Stimulated activated CD8-positive, alpha-beta memory T cell treated with anti-CD3 and anti-CD28 coated beads, Interleukin-15, amount 100 ng/mL, for 24 hours (primary cell): ENCODE measurements at regions not wholly inside any gene's neighbourhood (a gene's known extent, or its start where the extent isn't known, plus 50 kb on each side); places are given as distances from the start of the nearest gene placed in this dataset.
"Not testable (repeated sequence)": the region's sequence is repeated elsewhere in the genome, so short reads cannot be mapped to it uniquely, and the experiment has no call there.

Experiments
- DNase-seq: peaks from one replicate; pipeline ENCODE4 v3.0.0-alpha.2; 2020; ENCODE audit warnings: low read depth

GRCh38 chr16:51851111-51851510 is 695.8 kb downstream of the TOX3 start:
- DNase-seq, result no peak

- DNase-seq, result no peak
Observed at GRCh38 chr16:51849715-51850114, 697.2 kb downstream of the TOX3 start.

- DNase-seq, result no peak
Observed at GRCh38 chr16:51845586-51846305, 694.7 kb upstream of the SALL1 start.

GRCh38 chr16:51839727-51840462 is 688.8 kb upstream of the SALL1 start:
- DNase-seq, result no peak

- DNase-seq, result no peak
Observed at GRCh38 chr16:51834794-51835193, 683.7 kb upstream of the SALL1 start.

GRCh38 chr16:51834133-51834532 is 683.1 kb upstream of the SALL1 start:
- DNase-seq, result no peak

- no peak for DNase-seq
Observed at GRCh38 chr16:51831595-51832367, 680.7 kb upstream of the SALL1 start.

- DNase-seq, result not testable (repeated sequence)
Observed at GRCh38 chr16:51831034-51831433, 680.0 kb upstream of the SALL1 start.

GRCh38 chr16:51825779-51826178 is 674.7 kb upstream of the SALL1 start:
- no peak for DNase-seq

- no peak for DNase-seq
Observed at GRCh38 chr16:51822471-51822870, 671.4 kb upstream of the SALL1 start.

- DNase-seq, result no peak
Observed at GRCh38 chr16:51821527-51821926, 670.5 kb upstream of the SALL1 start.

- no peak for DNase-seq
Observed at GRCh38 chr16:51820176-51820575, 669.1 kb upstream of the SALL1 start.

- no peak for DNase-seq
Observed at GRCh38 chr16:51818342-51818944, 667.4 kb upstream of the SALL1 start.

GRCh38 chr16:51816929-51817328 is 665.9 kb upstream of the SALL1 start:
- DNase-seq, result no peak

- DNase-seq, result no peak
Observed at GRCh38 chr16:51815523-51815922, 664.5 kb upstream of the SALL1 start.

- no peak for DNase-seq
Observed at GRCh38 chr16:51814617-51815016, 663.5 kb upstream of the SALL1 start.

GRCh38 chr16:51813609-51814008 is 662.5 kb upstream of the SALL1 start:
- DNase-seq, result no peak

- no peak for DNase-seq
Observed at GRCh38 chr16:51812945-51813344, 661.9 kb upstream of the SALL1 start.

GRCh38 chr16:51807551-51807950 is 656.5 kb upstream of the SALL1 start:
- DNase-seq, result no peak

- DNase-seq, result no peak
Observed at GRCh38 chr16:51801635-51802034, 650.6 kb upstream of the SALL1 start.

GRCh38 chr16:51797669-51798259 is 646.7 kb upstream of the SALL1 start:
- DNase-seq, result no peak

GRCh38 chr16:51779240-51779639 is 628.2 kb upstream of the SALL1 start:
- no peak for DNase-seq
